Mucosa of descending colon (tissue), 3 donors: ENCODE measurements at regions not wholly inside any gene's neighbourhood (a gene's known extent, or its start where the extent isn't known, plus 50 kb on each side); places are given as distances from the start of the nearest gene placed in this dataset.

ENCODE experiments used
- ATAC-seq: fragments of 200-7000 bp; cut with Tn5 transposase; one replicate; pipeline ENCODE4 v1.9.1; 2020; ENCODE audit warnings: mild to moderate bottlenecking, moderate library complexity
- DNase-seq, 3 donors: peaks; one replicate each; pipeline ENCODE4 v3.0.0-alpha.2; 2020
- H3K36me3 ChIP-seq: fragments of 200-600 bp; one replicate; pipeline ENCODE4 v1.8.0; 2021; ENCODE audit warnings: low read depth, mild to moderate bottlenecking
- H3K4me1 ChIP-seq: fragments of 200-600 bp; one replicate; pipeline ENCODE4 v1.8.0; 2021; ENCODE audit warnings: low read depth, mild to moderate bottlenecking
- H3K4me3 ChIP-seq: fragments of 200-600 bp; one replicate; pipeline ENCODE4 v1.8.0; 2021; ENCODE audit warnings: mild to moderate bottlenecking
- H3K9me3 ChIP-seq: fragments of 200-600 bp; one replicate; pipeline ENCODE4 v1.8.0; 2021; ENCODE audit warnings: mild to moderate bottlenecking
- CTCF ChIP-seq: fragments of 200-600 bp; IDR thresholded peaks from one replicate; pipeline ENCODE4 v1.8.0; 2022; ENCODE audit warnings: antibody characterized with exemption, mild to moderate bottlenecking
- intact Hi-C, 2 donors: fragments of 100-400 bp; cut with DNase I in 1 of 2; cut with micrococcal nuclease in 1 of 2; formaldehyde crosslinking; loops; one replicate each; pipeline versions ENCODE4 v1.11.0 to v1.11.1; 2022; cut with DNase I, micrococcal nuclease
- donor health status: DM: no; HTN: no; CAD: no; lungs with moderate emphysema.
- donor health status: DM: no; HTN: no; CAD: no.
- donor health status: DM: no; HTN: yes; CAD: no.

- no peaks in the 10 kb centered on the region for H3K36me3 ChIP-seq
- no peaks in the 10 kb centered on the region for H3K9me3 ChIP-seq
- ATAC-seq (peak; percentile 76), DNase-seq (peak in 2 of 3 donors; percentile 29 to 60)
- intact Hi-C loops = no loop called here
- no peaks in the 10 kb centered on the region for H3K4me1 ChIP-seq
- TF ChIP-seq CTCF = no peak
- no peak overlapping the region for H3K4me3 ChIP-seq
These were observed 456.2 kb upstream of the DYNLRB2 start for GRCh38 chr16:80084614-80085013.

GRCh38 chr16:80084163-80084562 lies 456.6 kb upstream of the DYNLRB2 start:
- DNase-seq = no peak
- Histone ChIP-seq H3K36me3 (no peaks in the 10 kb centered on the region), H3K9me3 (no peaks in the 10 kb centered on the region), H3K4me3 (no peak overlapping the region), H3K4me1 (no peaks in the 10 kb centered on the region)
- ATAC-seq = no peak
- no peak for TF ChIP-seq CTCF
- intact Hi-C loops = no loop called here

- H3K9me3 ChIP-seq = no peaks in the 10 kb centered on the region
- intact Hi-C loops = no loop called here
- no peak for TF ChIP-seq CTCF
- ATAC-seq = no peak
- DNase-seq = no peak
- no peak overlapping the region for H3K4me3 ChIP-seq
- H3K4me1 ChIP-seq = no peaks in the 10 kb centered on the region
- no peaks in the 10 kb centered on the region for H3K36me3 ChIP-seq
These were observed 457.9 kb upstream of the DYNLRB2 start for GRCh38 chr16:80082906-80083305.

GRCh38 chr16:80081846-80082245 lies 458.9 kb upstream of the DYNLRB2 start:
- intact Hi-C loops = no loop called here

GRCh38 chr16:80080287-80080851 lies 460.4 kb upstream of the DYNLRB2 start:
- no peak for DNase-seq
- no peaks in the 10 kb centered on the region for H3K9me3 ChIP-seq
- no peaks in the 10 kb centered on the region for H3K4me1 ChIP-seq
- no peak for ATAC-seq
- TF ChIP-seq CTCF = no peak
- H3K36me3 ChIP-seq = no peaks in the 10 kb centered on the region
- H3K4me3 ChIP-seq = no peak overlapping the region
- intact Hi-C loops = no loop called here

More at GRCh38 chr16:80081846-80082245, 458.9 kb upstream of the DYNLRB2 start:
- H3K9me3 ChIP-seq = no peaks in the 10 kb centered on the region
- ATAC-seq (no peak), DNase-seq (no peak)
- no peaks in the 10 kb centered on the region for H3K36me3 ChIP-seq
- no peak for TF ChIP-seq CTCF
- H3K4me1 ChIP-seq = no peaks in the 10 kb centered on the region
- H3K4me3 ChIP-seq = no peak overlapping the region

- intact Hi-C loops = no loop called here
- Histone ChIP-seq H3K4me3 (no peak overlapping the region), H3K36me3 (no peaks in the 10 kb centered on the region), H3K4me1 (no peaks in the 10 kb centered on the region), H3K9me3 (no peaks in the 10 kb centered on the region)
- DNase-seq (no peak), ATAC-seq (no peak)
- no peak for TF ChIP-seq CTCF
These were observed 461.7 kb upstream of the DYNLRB2 start for GRCh38 chr16:80079072-80079471.
